ENCODE measurements at regions not wholly inside any gene's neighbourhood (a gene's known extent, or its start where the extent isn't known, plus 50 kb on each side); places are given as distances from the start of the nearest gene placed in this dataset.
"Not testable (repeated sequence)": the region's sequence is repeated elsewhere in the genome, so short reads cannot be mapped to it uniquely, and the experiment has no call there.

DNA sequence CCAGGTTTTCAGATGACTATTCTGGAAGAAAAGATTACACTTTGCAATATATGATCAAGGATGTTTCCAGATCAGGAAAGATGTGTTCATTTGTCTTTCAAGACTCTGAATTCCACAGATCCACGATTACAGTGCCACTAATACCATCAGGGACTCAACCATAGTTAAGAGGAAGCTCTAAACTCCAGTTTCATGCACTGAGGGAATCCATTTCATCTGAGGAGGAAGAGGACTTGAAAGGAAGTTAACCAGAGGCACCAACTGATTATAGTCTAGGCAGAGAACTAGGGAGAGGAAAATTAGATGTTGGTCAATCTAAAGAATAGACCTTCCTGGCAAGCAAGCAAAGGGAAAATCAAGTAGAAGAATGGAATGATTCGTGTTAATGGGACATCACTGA lies 218.3 kb upstream of the PRDM1 start:
- no peaks in the 10 kb centered on the region for H3K9me3 ChIP-seq (replicated peaks)
- no peaks in the 10 kb centered on the region for H3K36me3 ChIP-seq
- H3K4me1 ChIP-seq = no peaks in the 10 kb centered on the region
- H3K4me3 ChIP-seq = no peak overlapping the region
- H3K27ac ChIP-seq (replicated peaks) = no peak overlapping the region
- DNase-seq = no peak
- H3K27me3 ChIP-seq (ENCODE audit: low read depth) = no peaks in the 10 kb centered on the region
- TF ChIP-seq, protein P1, sequence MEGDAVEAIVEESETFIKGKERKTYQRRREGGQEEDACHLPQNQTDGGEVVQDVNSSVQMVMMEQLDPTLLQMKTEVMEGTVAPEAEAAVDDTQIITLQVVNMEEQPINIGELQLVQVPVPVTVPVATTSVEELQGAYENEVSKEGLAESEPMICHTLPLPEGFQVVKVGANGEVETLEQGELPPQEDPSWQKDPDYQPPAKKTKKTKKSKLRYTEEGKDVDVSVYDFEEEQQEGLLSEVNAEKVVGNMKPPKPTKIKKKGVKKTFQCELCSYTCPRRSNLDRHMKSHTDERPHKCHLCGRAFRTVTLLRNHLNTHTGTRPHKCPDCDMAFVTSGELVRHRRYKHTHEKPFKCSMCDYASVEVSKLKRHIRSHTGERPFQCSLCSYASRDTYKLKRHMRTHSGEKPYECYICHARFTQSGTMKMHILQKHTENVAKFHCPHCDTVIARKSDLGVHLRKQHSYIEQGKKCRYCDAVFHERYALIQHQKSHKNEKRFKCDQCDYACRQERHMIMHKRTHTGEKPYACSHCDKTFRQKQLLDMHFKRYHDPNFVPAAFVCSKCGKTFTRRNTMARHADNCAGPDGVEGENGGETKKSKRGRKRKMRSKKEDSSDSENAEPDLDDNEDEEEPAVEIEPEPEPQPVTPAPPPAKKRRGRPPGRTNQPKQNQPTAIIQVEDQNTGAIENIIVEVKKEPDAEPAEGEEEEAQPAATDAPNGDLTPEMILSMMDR (IDR thresholded peaks at IDR 0.05; ENCODE audit: borderline replicate concordance) = no peak
- intact Hi-C loops (cut with micrococcal nuclease) = no loop called here

DNA sequence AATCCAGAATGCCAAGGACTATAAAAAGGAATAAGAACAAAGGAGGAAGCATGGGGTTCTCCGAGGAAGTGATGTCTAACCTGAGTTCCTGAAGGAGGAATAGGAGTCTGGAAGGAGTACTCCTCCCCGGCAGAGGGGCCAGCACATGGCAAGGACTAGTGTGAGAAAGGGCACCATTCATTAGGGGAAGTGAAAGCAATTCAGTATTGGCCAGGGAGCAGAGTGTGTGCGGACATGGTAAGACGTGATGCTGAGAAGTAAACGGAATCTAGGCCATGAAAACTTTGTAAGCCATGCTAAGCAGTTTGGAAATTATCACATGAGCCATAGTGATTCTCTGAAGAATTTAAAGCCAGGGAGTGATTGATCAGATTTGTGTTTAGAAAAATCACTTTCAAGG lies 218.9 kb upstream of the PRDM1 start:
- Histone ChIP-seq H3K27ac (replicated peaks) (no peak overlapping the region), H3K36me3 (no peaks in the 10 kb centered on the region), H3K9me3 (replicated peaks) (no peaks in the 10 kb centered on the region), H3K4me3 (no peak overlapping the region), H3K27me3 (ENCODE audit: low read depth) (no peaks in the 10 kb centered on the region), H3K4me1 (no peaks in the 10 kb centered on the region)
- TF ChIP-seq, protein P1 (IDR thresholded peaks at IDR 0.05; ENCODE audit: borderline replicate concordance) = no peak
- intact Hi-C loops (cut with micrococcal nuclease) = no loop called here
- no peak for DNase-seq

DNA sequence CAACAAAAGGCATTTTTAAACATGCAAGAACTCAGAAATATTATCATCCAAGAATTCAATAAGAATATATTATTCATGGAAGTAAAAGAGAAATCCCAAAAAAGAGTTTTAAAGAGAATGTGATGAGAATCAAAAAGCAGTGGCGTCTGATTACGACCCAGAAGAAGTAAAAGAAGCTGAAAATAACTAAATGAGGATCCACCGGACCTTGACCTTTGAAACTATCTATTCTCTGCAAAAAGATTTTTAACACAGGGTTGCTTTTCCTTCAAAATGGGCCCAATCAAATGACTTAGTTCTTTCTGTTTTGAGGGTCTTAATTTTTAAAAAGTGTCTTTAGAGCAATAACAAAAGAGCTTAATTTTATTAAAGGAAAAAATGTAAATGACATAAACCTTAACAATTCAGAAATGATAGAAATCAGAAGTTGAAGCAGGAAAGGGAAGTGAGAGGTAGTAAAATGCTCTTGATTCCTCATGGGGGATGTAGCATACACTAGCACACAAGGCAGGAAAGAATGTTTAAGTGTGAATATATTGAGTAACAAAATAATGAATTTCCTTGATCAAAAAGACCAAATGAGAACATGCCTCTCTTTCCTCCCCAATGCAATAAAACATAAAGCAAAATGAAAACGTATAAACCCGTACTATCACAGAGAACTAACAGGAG lies 223.1 kb upstream of the PRDM1 start:
- H3K9me3 ChIP-seq (replicated peaks) = peaks cover 3% of the 10 kb centered on the region
- H3K36me3 ChIP-seq = no peaks in the 10 kb centered on the region
- H3K4me1 ChIP-seq = no peaks in the 10 kb centered on the region
- no peak overlapping the region for H3K4me3 ChIP-seq
- intact Hi-C loops (cut with micrococcal nuclease) = no loop called here
- no peak overlapping the region for H3K27ac ChIP-seq (replicated peaks)
- H3K27me3 ChIP-seq (ENCODE audit: low read depth) = no peaks in the 10 kb centered on the region
- TF ChIP-seq, protein P1 (IDR thresholded peaks at IDR 0.05; ENCODE audit: borderline replicate concordance) = no peak
- DNase-seq = no peak

DNA sequence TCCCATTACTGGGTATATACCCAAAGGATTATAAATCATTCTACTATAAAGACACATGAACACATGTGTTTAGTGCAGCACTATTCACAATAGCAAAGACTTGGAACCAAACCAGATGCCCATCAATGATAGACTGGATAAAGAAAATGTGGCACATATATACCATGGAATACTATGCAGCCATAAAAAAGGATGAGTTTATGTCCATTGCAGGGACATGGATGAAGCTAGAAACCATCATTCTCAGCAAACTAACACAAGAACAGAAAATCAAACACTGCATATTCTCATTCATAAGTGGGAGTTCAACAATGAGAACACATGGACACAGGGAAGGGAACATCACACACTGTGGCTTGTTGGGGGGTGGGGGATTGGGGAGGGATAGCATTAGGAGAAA lies 225.2 kb upstream of the PRDM1 start:
- intact Hi-C loops (cut with micrococcal nuclease); H3K27ac ChIP-seq (replicated peaks); H3K36me3 ChIP-seq: not testable (repeated sequence)

DNA sequence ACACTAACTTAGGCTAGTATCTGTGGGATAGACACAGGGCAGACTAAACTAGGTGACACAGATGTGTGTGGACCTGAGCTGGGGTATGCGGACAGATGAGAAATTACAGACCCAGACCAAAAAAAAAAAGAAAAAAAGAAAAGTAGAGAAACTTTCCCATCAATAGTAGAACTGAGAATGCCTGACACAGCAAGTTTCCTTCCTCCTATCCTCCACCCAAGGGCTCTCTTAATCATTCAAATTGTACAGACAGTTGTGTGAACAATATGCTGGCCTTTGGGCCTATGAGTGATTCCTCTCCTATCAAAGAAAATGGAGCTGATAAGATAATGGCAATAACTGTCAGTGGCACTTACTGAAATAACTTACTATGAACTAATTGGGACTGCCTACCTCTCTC lies 226.7 kb upstream of the PRDM1 start:
- intact Hi-C loops (cut with micrococcal nuclease) = no loop called here
- TF ChIP-seq, protein P1 (IDR thresholded peaks at IDR 0.05; ENCODE audit: borderline replicate concordance) = no peak
- Histone ChIP-seq H3K4me1 (no peaks in the 10 kb centered on the region), H3K27ac (replicated peaks) (no peak overlapping the region), H3K9me3 (replicated peaks) (peaks cover 3% of the 10 kb centered on the region), H3K4me3 (no peak overlapping the region), H3K27me3 (ENCODE audit: low read depth) (no peaks in the 10 kb centered on the region), H3K36me3 (no peaks in the 10 kb centered on the region)
- no peak for DNase-seq

More for the DNA sequence above, 225.2 kb upstream of the PRDM1 start:
- DNase-seq; H3K4me1 ChIP-seq; H3K27me3 ChIP-seq (ENCODE audit: low read depth); H3K4me3 ChIP-seq; H3K9me3 ChIP-seq (replicated peaks): not testable (repeated sequence)

DNA sequence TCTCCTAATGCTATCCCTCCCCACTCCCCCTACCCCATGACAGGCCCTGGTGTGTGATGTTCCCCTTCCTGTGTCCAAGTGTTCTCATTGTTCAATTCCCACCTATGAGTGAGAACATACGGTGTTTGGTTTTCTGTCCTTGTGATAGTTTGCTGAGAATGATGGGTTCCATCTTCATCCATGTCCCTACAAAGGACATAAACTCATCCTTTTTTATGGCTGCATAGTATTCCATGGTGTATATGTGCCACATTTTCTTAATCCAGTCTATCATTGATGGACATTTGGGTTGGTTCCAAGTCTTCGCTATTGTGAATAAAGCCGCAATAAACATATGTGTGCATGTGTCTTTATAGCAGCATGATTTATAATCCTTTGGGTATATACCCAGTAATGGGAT lies 227.5 kb upstream of the PRDM1 start:
- H3K27ac ChIP-seq (replicated peaks); intact Hi-C loops (cut with micrococcal nuclease); DNase-seq; H3K27me3 ChIP-seq (ENCODE audit: low read depth); H3K9me3 ChIP-seq (replicated peaks); H3K4me1 ChIP-seq; H3K36me3 ChIP-seq; H3K4me3 ChIP-seq: not testable (repeated sequence)

All from left ventricle myocardium inferior (tissue), 1 donor.